ENCODE measurements at regions not wholly inside any gene's neighbourhood (a gene's known extent, or its start where the extent isn't known, plus 50 kb on each side); places are given as distances from the start of the nearest gene placed in this dataset.
"Not testable (repeated sequence)": the region's sequence is repeated elsewhere in the genome, so short reads cannot be mapped to it uniquely, and the experiment has no call there.

- DNase-seq (ENCODE audit: low spot score) (no peak), FAIRE-seq (no peak)
Measured at GRCh38 chr2:128593879-128594650, 275.4 kb upstream of the HS6ST1 start.

GRCh38 chr2:128594651-128594910, 275.9 kb upstream of the HS6ST1 start:
- DNase-seq (ENCODE audit: low spot score), result no peak
- FAIRE-seq, result no peak

GRCh38 chr2:128594953-128595677, 276.4 kb upstream of the HS6ST1 start:
- FAIRE-seq, result no peak
- DNase-seq (ENCODE audit: low spot score), result no peak

- DNase-seq (ENCODE audit: low spot score) (no peak), FAIRE-seq (no peak)
Measured at GRCh38 chr2:128595763-128596395, 277.2 kb upstream of the HS6ST1 start.

- DNase-seq (ENCODE audit: low spot score) (no peak), FAIRE-seq (no peak)
Measured at GRCh38 chr2:128596396-128597120, 277.9 kb upstream of the HS6ST1 start.

- FAIRE-seq (no peak), DNase-seq (ENCODE audit: low spot score) (no peak)
Measured at GRCh38 chr2:128597121-128597762, 278.6 kb upstream of the HS6ST1 start.

- FAIRE-seq; DNase-seq (ENCODE audit: low spot score): not testable (repeated sequence)
Measured at GRCh38 chr2:128598260-128598659, 279.6 kb upstream of the HS6ST1 start.

- no peak for FAIRE-seq
- no peak for DNase-seq (ENCODE audit: low spot score)
Measured at GRCh38 chr2:128598862-128599441, 280.3 kb upstream of the HS6ST1 start.

GRCh38 chr2:128599700-128600099, 281.0 kb upstream of the HS6ST1 start:
- FAIRE-seq (no peak), DNase-seq (ENCODE audit: low spot score) (no peak)

GRCh38 chr2:128600581-128601297, 282.1 kb upstream of the HS6ST1 start:
- no peak for FAIRE-seq
- DNase-seq (ENCODE audit: low spot score), result no peak

GRCh38 chr2:128601298-128602037, 282.8 kb upstream of the HS6ST1 start:
- FAIRE-seq, result no peak
- DNase-seq (ENCODE audit: low spot score), result no peak

- no peak for DNase-seq (ENCODE audit: low spot score)
- FAIRE-seq, result no peak
Measured at GRCh38 chr2:128602038-128602698, 283.5 kb upstream of the HS6ST1 start.

GRCh38 chr2:128602699-128603101, 284.0 kb upstream of the HS6ST1 start:
- no peak for DNase-seq (ENCODE audit: low spot score)
- no peak for FAIRE-seq

- FAIRE-seq (no peak), DNase-seq (ENCODE audit: low spot score) (no peak)
Measured at GRCh38 chr2:128603411-128603924, 284.8 kb upstream of the HS6ST1 start.

- no peak for FAIRE-seq
- no peak for DNase-seq (ENCODE audit: low spot score)
Measured at GRCh38 chr2:128604045-128604444, 285.4 kb upstream of the HS6ST1 start.

GRCh38 chr2:128604581-128604980, 285.9 kb upstream of the HS6ST1 start:
- not testable (repeated sequence) for DNase-seq (ENCODE audit: low spot score); FAIRE-seq

- FAIRE-seq, result no peak
Measured at GRCh38 chr2:128605421-128605820, 286.8 kb upstream of the HS6ST1 start.

GRCh38 chr2:128605931-128606330, 287.3 kb upstream of the HS6ST1 start:
- DNase-seq (ENCODE audit: low spot score) (no peak), FAIRE-seq (no peak)

More at GRCh38 chr2:128605421-128605820, 286.8 kb upstream of the HS6ST1 start:
- DNase-seq (ENCODE audit: low spot score), result no peak

- FAIRE-seq (no peak), DNase-seq (ENCODE audit: low spot score) (no peak)
Measured at GRCh38 chr2:128606837-128607236, 288.2 kb upstream of the HS6ST1 start.

Measured in RCC 7860 (cell line).